WERI-Rb-1 (cell line): ENCODE measurements at regions not wholly inside any gene's neighbourhood (a gene's known extent, or its start where the extent isn't known, plus 50 kb on each side); places are given as distances from the start of the nearest gene placed in this dataset.

ENCODE experiments used
- DNase-seq: peaks from one replicate; pipeline ENCODE4 v3.0.0-alpha.2; 2020
- H3K27ac ChIP-seq: fragments of 250-450 bp; sonication (Bioruptor Pico); 2 replicates; pipeline ENCODE4 v1.5.1; 2020; ENCODE audit warnings: mild to moderate bottlenecking, moderate library complexity
- H3K27me3 ChIP-seq: fragments of 250-450 bp; sonication (Bioruptor Pico); 2 replicates; pipeline ENCODE4 v1.5.1; 2021; ENCODE audit warnings: mild to moderate bottlenecking, low read depth, moderate library complexity; ENCODE audit not compliant: insufficient read depth, severe bottlenecking
- H3K36me3 ChIP-seq: fragments of 250-450 bp; sonication (Bioruptor Pico); 2 replicates; pipeline ENCODE4 v1.5.1; 2020; ENCODE audit warnings: mild to moderate bottlenecking, moderate library complexity
- H3K4me3 ChIP-seq: 2 replicates; pipeline ENCODE4 v1.5.1; 2011; ENCODE audit warnings: low read depth, mild to moderate bottlenecking, control low read depth, low read length
- H3K9me3 ChIP-seq: fragments of 250-450 bp; sonication (Bioruptor Pico); 2 replicates; pipeline ENCODE4 v1.5.1; 2021; ENCODE audit warnings: mild to moderate bottlenecking, moderate library complexity; ENCODE audit not compliant: severe bottlenecking
- CTCF ChIP-seq: IDR thresholded peaks from 2 replicates; pipeline ENCODE4 v1.5.1; 2011; ENCODE audit warnings: low read depth, mild to moderate bottlenecking, control low read depth, inconsistent platforms, low read length

- no peaks in the 10 kb centered on the region for H3K36me3 ChIP-seq
- no peak for DNase-seq
- no peak overlapping the region for H3K27ac ChIP-seq
- TF ChIP-seq CTCF: no peak
- no peaks in the 10 kb centered on the region for H3K9me3 ChIP-seq
- H3K4me3 ChIP-seq: no peak overlapping the region
- H3K27me3 ChIP-seq: no peaks in the 10 kb centered on the region
These were observed 69.4 kb upstream of the GUCY1A1 start for GRCh38 chr4:155597281-155597680.

- Histone ChIP-seq H3K36me3 (no peaks in the 10 kb centered on the region), H3K27ac (no peak overlapping the region), H3K27me3 (no peaks in the 10 kb centered on the region), H3K9me3 (no peaks in the 10 kb centered on the region), H3K4me3 (no peak overlapping the region)
- no peak for DNase-seq
- TF ChIP-seq CTCF: no peak
These were observed 72.9 kb upstream of the GUCY1A1 start for GRCh38 chr4:155593793-155594192.

- DNase-seq: no peak
- TF ChIP-seq CTCF: no peak
These were observed 73.7 kb upstream of the GUCY1A1 start for GRCh38 chr4:155592938-155593297.

GRCh38 chr4:155592179-155592937 lies 74.3 kb upstream of the GUCY1A1 start:
- DNase-seq: no peak
- Histone ChIP-seq H3K9me3 (no peaks in the 10 kb centered on the region), H3K4me3 (no peak overlapping the region), H3K27me3 (no peaks in the 10 kb centered on the region), H3K27ac (no peak overlapping the region), H3K36me3 (no peaks in the 10 kb centered on the region)
- TF ChIP-seq CTCF: no peak

More at GRCh38 chr4:155592938-155593297, 73.7 kb upstream of the GUCY1A1 start:
- Histone ChIP-seq H3K27ac (no peak overlapping the region), H3K9me3 (no peaks in the 10 kb centered on the region), H3K4me3 (no peak overlapping the region), H3K27me3 (no peaks in the 10 kb centered on the region), H3K36me3 (no peaks in the 10 kb centered on the region)

- no peak for TF ChIP-seq CTCF
- Histone ChIP-seq H3K36me3 (no peaks in the 10 kb centered on the region), H3K27ac (no peak overlapping the region), H3K9me3 (no peaks in the 10 kb centered on the region), H3K27me3 (no peaks in the 10 kb centered on the region), H3K4me3 (no peak overlapping the region)
- DNase-seq: no peak
These were observed 74.9 kb upstream of the GUCY1A1 start for GRCh38 chr4:155591738-155592143.
